ENCODE measurements at regions not wholly inside any gene's neighbourhood (a gene's known extent, or its start where the extent isn't known, plus 50 kb on each side); places are given as distances from the start of the nearest gene placed in this dataset.

GRCh38 chr5:154683101-154683880, 71.9 kb upstream of the LARP1 start:
- no peaks in the 10 kb centered on the region for H3K4me1 Mint-ChIP-seq (ENCODE audit: low read depth, unreplicated experiment)
- Histone ChIP-seq H3K36me3 (ENCODE audit: insufficient read depth, low read length) (no peaks in the 10 kb centered on the region), H3K9me3 (ENCODE audit: insufficient read depth, low read depth, low read length) (peaks cover 3% of the 10 kb centered on the region), H3K4me2 (ENCODE audit: low read length) (peak overlapping the region; percentile 85), H3K9ac (ENCODE audit: low read length) (peak overlapping the region; percentile 79), H4K20me1 (ENCODE audit: insufficient read depth, low read length) (no peaks in the 10 kb centered on the region), H3K4me3 (ENCODE audit: insufficient read depth, low read depth, low read length) (peak overlapping the region; percentile 48), H3K4me1 (ENCODE audit: insufficient read depth, low read length) (peaks cover 10% of the 10 kb centered on the region), H3K27ac (ENCODE audit: low read depth, low read length) (peak overlapping the region; percentile 31), H2AFZ (ENCODE audit: low read depth, low read length) (peak overlapping the region; percentile 88), H3K79me2 (ENCODE audit: insufficient read depth, low read length) (no peaks in the 10 kb centered on the region), H3K27me3 (ENCODE audit: insufficient read depth, low read length) (no peaks in the 10 kb centered on the region)
- H3K27me3 Mint-ChIP-seq (ENCODE audit: low read depth, unreplicated experiment): no peaks in the 10 kb centered on the region
- TF ChIP-seq EZH2 (IDR thresholded peaks at IDR 0.05; ENCODE audit: insufficient read depth, low read length): no peak
- no peak for TF ChIP-seq CTCF (IDR thresholded peaks at IDR 0.05; ENCODE audit: insufficient read depth, low read depth, low read length)
- H3K4me3 Mint-ChIP-seq (ENCODE audit: unreplicated experiment): peak overlapping the region; percentile 76
- peak overlapping the region; percentile 48 for H3K27ac Mint-ChIP-seq (ENCODE audit: unreplicated experiment)
- peaks cover 11% of the 10 kb centered on the region for H3K9me3 Mint-ChIP-seq (ENCODE audit: unreplicated experiment)
- no peaks in the 10 kb centered on the region for H3K36me3 Mint-ChIP-seq (ENCODE audit: low read depth, unreplicated experiment)
- no peak for DNase-seq (ENCODE audit: low read depth)
- no peak for FAIRE-seq

- H3K4me2 ChIP-seq (ENCODE audit: low read length): no peak overlapping the region
- H3K27ac Mint-ChIP-seq (ENCODE audit: unreplicated experiment): no peak overlapping the region
- no peaks in the 10 kb centered on the region for H3K4me1 Mint-ChIP-seq (ENCODE audit: low read depth, unreplicated experiment)
- H3K4me3 ChIP-seq (ENCODE audit: insufficient read depth, low read depth, low read length): no peak overlapping the region
- H3K9me3 Mint-ChIP-seq (ENCODE audit: unreplicated experiment): no peaks in the 10 kb centered on the region
- no peak overlapping the region for H3K9ac ChIP-seq (ENCODE audit: low read length)
- no peaks in the 10 kb centered on the region for H4K20me1 ChIP-seq (ENCODE audit: insufficient read depth, low read length)
- H3K36me3 ChIP-seq (ENCODE audit: insufficient read depth, low read length): no peaks in the 10 kb centered on the region
- H2AFZ ChIP-seq (ENCODE audit: low read depth, low read length): no peak overlapping the region
- DNase-seq (ENCODE audit: low read depth) (no peak), FAIRE-seq (no peak)
- no peaks in the 10 kb centered on the region for H3K36me3 Mint-ChIP-seq (ENCODE audit: low read depth, unreplicated experiment)
- H3K9me3 ChIP-seq (ENCODE audit: insufficient read depth, low read depth, low read length): no peaks in the 10 kb centered on the region
- TF ChIP-seq EZH2 (IDR thresholded peaks at IDR 0.05; ENCODE audit: insufficient read depth, low read length) (no peak), CTCF (IDR thresholded peaks at IDR 0.05; ENCODE audit: insufficient read depth, low read depth, low read length) (no peak)
- H3K79me2 ChIP-seq (ENCODE audit: insufficient read depth, low read length): no peaks in the 10 kb centered on the region
- H3K27ac ChIP-seq (ENCODE audit: low read depth, low read length): no peak overlapping the region
- peaks cover 10% of the 10 kb centered on the region for H3K4me1 ChIP-seq (ENCODE audit: insufficient read depth, low read length)
- no peaks in the 10 kb centered on the region for H3K27me3 ChIP-seq (ENCODE audit: insufficient read depth, low read length)
- H3K4me3 Mint-ChIP-seq (ENCODE audit: unreplicated experiment): no peak overlapping the region
- H3K27me3 Mint-ChIP-seq (ENCODE audit: low read depth, unreplicated experiment): no peaks in the 10 kb centered on the region
These were observed 75.7 kb upstream of the LARP1 start for GRCh38 chr5:154679501-154679900.

- H3K4me2 ChIP-seq (ENCODE audit: low read length): no peak overlapping the region
- no peak for TF ChIP-seq CTCF (IDR thresholded peaks at IDR 0.05; ENCODE audit: insufficient read depth, low read depth, low read length)
- TF ChIP-seq EZH2 (IDR thresholded peaks at IDR 0.05; ENCODE audit: insufficient read depth, low read length): no peak
- no peaks in the 10 kb centered on the region for H3K36me3 ChIP-seq (ENCODE audit: insufficient read depth, low read length)
- no peak overlapping the region for H3K9ac ChIP-seq (ENCODE audit: low read length)
- H3K9me3 Mint-ChIP-seq (ENCODE audit: unreplicated experiment): no peaks in the 10 kb centered on the region
- no peak overlapping the region for H3K27ac Mint-ChIP-seq (ENCODE audit: unreplicated experiment)
- H3K9me3 ChIP-seq (ENCODE audit: insufficient read depth, low read depth, low read length): no peaks in the 10 kb centered on the region
- peaks cover 2% of the 10 kb centered on the region for H3K4me1 ChIP-seq (ENCODE audit: insufficient read depth, low read length)
- H3K79me2 ChIP-seq (ENCODE audit: insufficient read depth, low read length): no peaks in the 10 kb centered on the region
- DNase-seq (ENCODE audit: low read depth): no peak
- H3K27me3 Mint-ChIP-seq (ENCODE audit: low read depth, unreplicated experiment): no peaks in the 10 kb centered on the region
- H3K36me3 Mint-ChIP-seq (ENCODE audit: low read depth, unreplicated experiment): no peaks in the 10 kb centered on the region
- no peaks in the 10 kb centered on the region for H3K4me1 Mint-ChIP-seq (ENCODE audit: low read depth, unreplicated experiment)
- no peak overlapping the region for H3K4me3 ChIP-seq (ENCODE audit: insufficient read depth, low read depth, low read length)
- no peaks in the 10 kb centered on the region for H4K20me1 ChIP-seq (ENCODE audit: insufficient read depth, low read length)
- H3K27ac ChIP-seq (ENCODE audit: low read depth, low read length): no peak overlapping the region
- H2AFZ ChIP-seq (ENCODE audit: low read depth, low read length): no peak overlapping the region
- FAIRE-seq: no peak
- no peak overlapping the region for H3K4me3 Mint-ChIP-seq (ENCODE audit: unreplicated experiment)
- H3K27me3 ChIP-seq (ENCODE audit: insufficient read depth, low read length): no peaks in the 10 kb centered on the region
These were observed 77.3 kb upstream of the LARP1 start for GRCh38 chr5:154677921-154678320.
